ENCODE measurements at regions not wholly inside any gene's neighbourhood (a gene's known extent, or its start where the extent isn't known, plus 50 kb on each side); places are given as distances from the start of the nearest gene placed in this dataset.

DNA sequence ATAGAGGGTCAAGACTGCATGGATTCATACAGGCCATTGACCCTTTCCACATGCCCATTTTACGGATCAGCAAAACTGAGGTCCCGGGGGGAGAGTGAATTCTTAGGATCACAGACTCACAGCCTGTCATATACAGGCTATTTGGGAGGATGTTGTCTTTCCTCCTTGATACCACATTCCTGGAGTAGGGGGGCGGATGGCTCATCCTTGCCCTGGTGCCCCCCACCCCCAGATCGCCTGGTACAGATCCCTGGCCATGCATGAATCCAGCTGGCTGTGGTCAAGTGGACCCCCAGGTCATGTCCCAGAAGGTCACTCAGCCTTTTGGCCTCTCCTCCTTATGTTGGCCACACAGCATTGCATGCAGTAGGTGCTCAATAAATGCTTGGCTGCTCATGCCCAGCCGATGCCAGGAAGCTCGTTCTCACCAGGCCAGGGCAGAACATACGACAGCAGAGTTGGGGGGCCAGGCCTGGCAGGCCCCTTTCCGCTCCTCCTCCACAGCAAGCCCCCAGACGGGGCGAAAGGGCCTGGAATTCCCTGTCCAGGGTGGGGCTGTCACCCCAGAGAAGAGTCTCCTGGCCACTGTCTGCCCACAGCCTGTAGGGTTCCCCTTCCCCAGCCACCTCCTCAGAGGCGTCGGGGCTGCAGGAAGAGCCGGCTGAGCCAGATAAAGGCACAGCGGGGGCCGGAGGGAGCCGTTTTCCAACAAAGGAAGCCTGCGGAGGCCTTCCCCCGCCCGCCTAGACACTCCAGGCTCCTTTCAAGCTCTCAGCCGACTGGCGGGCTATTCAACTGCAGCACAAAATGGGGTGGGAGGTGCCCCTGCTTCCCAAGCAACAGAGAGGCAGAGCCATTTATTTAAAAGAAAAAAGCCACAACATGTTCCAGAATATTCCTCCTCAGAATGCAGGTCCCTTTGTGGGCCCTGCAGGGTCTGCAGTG is 215.7 kb upstream of the CIBAR2 start:
- DNase-seq (ENCODE audit: extremely low read depth, insufficient read length) = no peak
- TF ChIP-seq, protein P1, sequence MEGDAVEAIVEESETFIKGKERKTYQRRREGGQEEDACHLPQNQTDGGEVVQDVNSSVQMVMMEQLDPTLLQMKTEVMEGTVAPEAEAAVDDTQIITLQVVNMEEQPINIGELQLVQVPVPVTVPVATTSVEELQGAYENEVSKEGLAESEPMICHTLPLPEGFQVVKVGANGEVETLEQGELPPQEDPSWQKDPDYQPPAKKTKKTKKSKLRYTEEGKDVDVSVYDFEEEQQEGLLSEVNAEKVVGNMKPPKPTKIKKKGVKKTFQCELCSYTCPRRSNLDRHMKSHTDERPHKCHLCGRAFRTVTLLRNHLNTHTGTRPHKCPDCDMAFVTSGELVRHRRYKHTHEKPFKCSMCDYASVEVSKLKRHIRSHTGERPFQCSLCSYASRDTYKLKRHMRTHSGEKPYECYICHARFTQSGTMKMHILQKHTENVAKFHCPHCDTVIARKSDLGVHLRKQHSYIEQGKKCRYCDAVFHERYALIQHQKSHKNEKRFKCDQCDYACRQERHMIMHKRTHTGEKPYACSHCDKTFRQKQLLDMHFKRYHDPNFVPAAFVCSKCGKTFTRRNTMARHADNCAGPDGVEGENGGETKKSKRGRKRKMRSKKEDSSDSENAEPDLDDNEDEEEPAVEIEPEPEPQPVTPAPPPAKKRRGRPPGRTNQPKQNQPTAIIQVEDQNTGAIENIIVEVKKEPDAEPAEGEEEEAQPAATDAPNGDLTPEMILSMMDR (IDR thresholded peaks at IDR 0.05; ENCODE audit: insufficient read depth, low read length, poor library complexity, severe bottlenecking) = no peak
- no peaks in the 10 kb centered on the region for H3K36me3 ChIP-seq (ENCODE audit: control insufficient read depth, insufficient read depth, low read length)
- no peak overlapping the region for H3K4me3 ChIP-seq (replicated peaks; ENCODE audit: low read depth, low read length)
- H3K27me3 ChIP-seq (replicated peaks; ENCODE audit: control insufficient read depth, insufficient read depth, low read length) = no peaks in the 10 kb centered on the region; the same call in 1 of the 2 replicates

DNA sequence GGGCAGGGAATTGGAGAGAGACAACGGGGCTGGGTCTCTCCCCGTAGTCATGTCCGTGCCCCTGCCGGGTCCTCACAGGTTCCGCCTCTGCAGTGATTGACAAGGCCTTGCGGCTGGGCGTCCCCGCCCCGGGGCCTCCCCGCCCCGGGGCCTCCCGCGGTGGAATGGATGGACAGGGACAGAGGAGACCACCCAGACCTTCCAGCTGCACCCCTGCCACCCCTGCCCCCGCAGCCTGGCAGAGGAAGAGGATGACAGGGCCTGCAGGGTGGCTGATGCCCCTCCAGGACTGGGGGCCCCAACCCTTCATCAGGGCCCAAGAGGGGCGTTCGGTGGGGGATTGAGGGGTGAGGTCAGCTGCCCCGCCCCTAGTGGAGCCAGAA is 216.4 kb upstream of the CIBAR2 start:
- H3K27me3 ChIP-seq (replicated peaks; ENCODE audit: control insufficient read depth, insufficient read depth, low read length) = no peaks in the 10 kb centered on the region; the same call in 1 of the 2 replicates
- H3K4me3 ChIP-seq (replicated peaks; ENCODE audit: low read depth, low read length) = no peak overlapping the region
- TF ChIP-seq, protein P1 (IDR thresholded peaks at IDR 0.05; ENCODE audit: insufficient read depth, low read length, poor library complexity, severe bottlenecking) = no peak

GRCh38 chr16:85329059-85329812 is 217.0 kb upstream of the CIBAR2 start:
- TF ChIP-seq, protein P1 (IDR thresholded peaks at IDR 0.05; ENCODE audit: insufficient read depth, low read length, poor library complexity, severe bottlenecking) = no peak
- no peaks in the 10 kb centered on the region; the same call in 1 of the 2 replicates for H3K27me3 ChIP-seq (replicated peaks; ENCODE audit: control insufficient read depth, insufficient read depth, low read length)
- H3K4me3 ChIP-seq (replicated peaks; ENCODE audit: low read depth, low read length) = no peak overlapping the region
- no peaks in the 10 kb centered on the region for H3K36me3 ChIP-seq (ENCODE audit: control insufficient read depth, insufficient read depth, low read length)
- no peak for DNase-seq (ENCODE audit: extremely low read depth, insufficient read length)

More for the DNA sequence above, 216.4 kb upstream of the CIBAR2 start:
- no peaks in the 10 kb centered on the region for H3K36me3 ChIP-seq (ENCODE audit: control insufficient read depth, insufficient read depth, low read length)
- DNase-seq (ENCODE audit: extremely low read depth, insufficient read length) = no peak

- H3K36me3 ChIP-seq (ENCODE audit: control insufficient read depth, insufficient read depth, low read length) = no peaks in the 10 kb centered on the region
- H3K4me3 ChIP-seq (replicated peaks; ENCODE audit: low read depth, low read length) = no peak overlapping the region
- TF ChIP-seq, protein P1 (IDR thresholded peaks at IDR 0.05; ENCODE audit: insufficient read depth, low read length, poor library complexity, severe bottlenecking) = no peak
- H3K27me3 ChIP-seq (replicated peaks; ENCODE audit: control insufficient read depth, insufficient read depth, low read length) = no peaks in the 10 kb centered on the region; the same call in 1 of the 2 replicates
- DNase-seq (ENCODE audit: extremely low read depth, insufficient read length) = no peak
These were observed 217.9 kb upstream of the CIBAR2 start for GRCh38 chr16:85330006-85330693.

- no peaks in the 10 kb centered on the region; the same call in 1 of the 2 replicates for H3K27me3 ChIP-seq (replicated peaks; ENCODE audit: control insufficient read depth, insufficient read depth, low read length)
- no peak overlapping the region for H3K4me3 ChIP-seq (replicated peaks; ENCODE audit: low read depth, low read length)
These were observed 218.5 kb upstream of the CIBAR2 start for GRCh38 chr16:85330694-85331188.

More at GRCh38 chr16:85330694-85331188, 218.5 kb upstream of the CIBAR2 start:
- TF ChIP-seq, protein P1 (IDR thresholded peaks at IDR 0.05; ENCODE audit: insufficient read depth, low read length, poor library complexity, severe bottlenecking) = peak; percentile 55
- no peaks in the 10 kb centered on the region for H3K36me3 ChIP-seq (ENCODE audit: control insufficient read depth, insufficient read depth, low read length)
- no peak for DNase-seq (ENCODE audit: extremely low read depth, insufficient read length)
